GM18508 (cell line): ENCODE measurements at regions not wholly inside any gene's neighbourhood (a gene's known extent, or its start where the extent isn't known, plus 50 kb on each side); places are given as distances from the start of the nearest gene placed in this dataset.
"Not testable (repeated sequence)": the region's sequence is repeated elsewhere in the genome, so short reads cannot be mapped to it uniquely, and the experiment has no call there.

ENCODE experiments used
- ATAC-seq: cut with Tn5 transposase; IDR thresholded peaks from one replicate; pipeline ENCODE4 v1.9.1; 2021; ENCODE audit warnings: moderate number of reproducible peaks; ENCODE audit not compliant: insufficient read depth, unreplicated experiment

DNA sequence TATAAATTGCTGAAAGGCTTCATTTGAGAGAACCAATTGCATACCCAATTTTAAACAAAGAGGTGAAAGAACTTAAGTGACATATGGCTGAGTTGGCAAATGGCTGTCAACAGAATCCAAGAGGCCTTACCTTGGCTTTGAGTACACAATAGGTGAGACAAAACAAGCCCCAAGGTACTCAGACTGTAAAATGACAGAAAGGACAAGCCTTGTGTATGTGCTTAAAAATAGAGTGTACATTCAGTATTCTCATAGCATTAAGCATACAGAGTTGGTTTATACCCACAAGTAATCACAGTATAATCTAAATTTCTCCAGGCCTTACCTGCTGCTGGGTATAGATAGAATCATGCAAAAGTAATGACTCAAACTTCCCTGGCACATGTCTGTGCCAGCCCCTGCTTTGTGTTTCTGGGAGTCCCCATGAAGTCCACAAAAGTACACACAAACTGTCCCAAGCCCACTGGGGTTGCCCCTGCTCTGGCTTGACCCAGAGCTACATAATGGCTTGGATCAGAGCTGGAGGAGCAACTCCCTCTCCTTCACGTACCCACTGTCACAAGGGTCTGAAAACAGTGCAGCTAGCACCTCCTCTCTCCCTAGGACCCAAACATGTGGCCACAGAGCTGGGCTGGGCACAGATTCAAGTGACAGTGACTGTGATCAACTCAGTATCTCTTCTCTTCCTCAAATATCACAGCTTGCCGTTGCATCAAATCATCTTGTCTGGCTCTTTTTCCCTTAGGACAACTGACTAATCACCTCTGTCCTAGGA, 250.8 kb downstream of the ENC1 start:
- no peak for ATAC-seq

DNA sequence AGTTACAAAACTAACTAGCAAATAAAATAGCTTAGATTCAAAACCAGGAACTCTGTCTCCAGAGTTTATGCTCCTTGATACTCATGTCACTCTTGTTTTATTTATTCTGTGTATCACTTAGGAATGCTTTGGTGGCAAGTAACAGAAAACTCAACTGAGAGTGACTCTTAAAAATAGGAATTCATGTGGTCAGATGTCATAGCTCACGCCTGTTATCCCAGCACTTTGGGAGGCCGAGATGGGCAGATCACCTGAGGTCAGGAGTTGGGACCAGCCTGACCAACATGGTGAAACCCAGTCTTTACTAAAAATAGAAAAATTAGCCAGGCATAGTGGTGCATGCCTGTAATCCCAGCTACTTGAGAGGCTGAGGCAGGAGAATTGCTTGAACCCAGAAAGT, 252.1 kb downstream of the ENC1 start:
- not testable (repeated sequence) for ATAC-seq

DNA sequence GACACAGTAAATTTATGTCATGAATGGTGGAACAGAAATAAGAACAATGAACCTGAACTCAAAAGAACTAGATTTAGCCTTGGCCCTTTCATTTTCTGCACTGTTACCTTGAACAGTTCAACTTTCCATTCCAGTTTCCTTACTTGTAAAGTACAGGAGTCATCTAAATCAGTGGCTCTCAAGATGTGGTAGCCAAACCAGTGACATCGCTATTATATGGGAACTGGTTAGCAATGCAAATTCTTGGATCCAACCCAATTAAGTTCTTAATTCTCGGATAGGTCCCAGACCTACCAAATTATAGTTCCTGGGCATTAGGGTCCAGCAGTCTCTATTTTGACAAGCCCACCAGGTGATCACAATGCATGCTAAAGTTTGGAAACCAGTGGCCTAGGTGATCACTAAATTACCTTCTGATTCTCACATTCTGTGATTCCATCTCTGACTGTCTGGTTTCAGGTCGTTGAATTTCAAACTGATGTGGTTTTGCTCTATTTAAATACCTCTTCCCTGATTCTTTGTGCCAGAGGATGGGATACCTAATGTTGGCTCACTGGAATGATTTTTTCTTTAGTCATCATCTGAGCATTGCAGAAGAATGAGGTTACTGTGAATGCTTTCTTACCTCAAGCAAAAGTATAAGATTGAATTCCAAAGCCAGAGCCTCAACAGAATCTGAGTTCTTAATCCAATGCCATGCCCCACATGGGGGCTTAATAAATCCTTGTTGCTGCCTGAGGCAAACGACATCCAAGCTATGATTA, 253.8 kb downstream of the ENC1 start:
- ATAC-seq: no peak

DNA sequence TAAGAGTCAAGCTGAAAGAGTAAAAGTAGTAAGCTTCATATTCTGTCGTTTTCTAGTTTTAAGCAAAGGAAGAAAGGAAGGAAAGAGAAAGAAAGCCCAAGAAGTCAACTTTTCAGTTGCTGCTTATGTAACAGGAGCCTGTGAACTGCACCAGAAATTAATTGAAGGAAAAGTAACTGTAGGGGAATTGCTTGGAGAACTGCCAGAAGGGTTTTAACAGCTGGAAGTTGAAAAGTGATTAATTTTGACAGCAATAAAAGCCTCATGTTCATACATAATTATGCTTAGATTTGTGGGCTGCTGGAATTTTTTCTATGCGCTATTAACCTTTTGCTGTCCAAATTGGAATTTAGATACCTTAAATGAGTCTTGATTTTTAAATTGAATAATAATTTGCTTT, 255.7 kb downstream of the ENC1 start:
- ATAC-seq: no peak

DNA sequence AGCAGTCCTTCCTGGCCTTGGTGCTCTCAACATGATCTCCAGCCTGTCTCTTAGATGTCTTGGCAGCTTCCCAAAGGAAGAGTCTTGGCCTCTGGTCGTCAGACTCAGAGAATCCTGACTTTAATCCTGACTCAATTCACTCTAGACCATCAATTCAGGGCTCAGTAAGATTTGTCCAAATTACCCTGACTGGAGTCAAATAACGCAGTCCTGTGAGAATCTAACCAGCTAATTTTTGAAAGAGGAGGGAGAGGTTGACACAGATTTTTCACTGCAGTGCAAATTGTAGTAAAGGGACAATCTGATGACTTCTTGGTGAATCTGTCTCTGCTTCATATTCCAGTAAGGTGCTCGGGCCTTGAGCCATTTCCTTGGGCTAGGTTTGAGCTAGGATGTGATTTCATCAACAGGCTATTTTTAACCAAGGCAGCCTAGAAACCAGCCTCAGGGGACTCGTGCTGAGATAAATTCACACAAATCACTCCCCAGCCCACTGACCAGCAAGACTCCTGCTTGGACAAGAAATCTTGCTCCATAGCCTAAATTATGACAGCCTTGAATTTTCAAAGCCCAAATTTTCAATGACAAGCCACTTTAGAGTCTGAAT, 257.4 kb downstream of the ENC1 start:
- ATAC-seq: no peak

DNA sequence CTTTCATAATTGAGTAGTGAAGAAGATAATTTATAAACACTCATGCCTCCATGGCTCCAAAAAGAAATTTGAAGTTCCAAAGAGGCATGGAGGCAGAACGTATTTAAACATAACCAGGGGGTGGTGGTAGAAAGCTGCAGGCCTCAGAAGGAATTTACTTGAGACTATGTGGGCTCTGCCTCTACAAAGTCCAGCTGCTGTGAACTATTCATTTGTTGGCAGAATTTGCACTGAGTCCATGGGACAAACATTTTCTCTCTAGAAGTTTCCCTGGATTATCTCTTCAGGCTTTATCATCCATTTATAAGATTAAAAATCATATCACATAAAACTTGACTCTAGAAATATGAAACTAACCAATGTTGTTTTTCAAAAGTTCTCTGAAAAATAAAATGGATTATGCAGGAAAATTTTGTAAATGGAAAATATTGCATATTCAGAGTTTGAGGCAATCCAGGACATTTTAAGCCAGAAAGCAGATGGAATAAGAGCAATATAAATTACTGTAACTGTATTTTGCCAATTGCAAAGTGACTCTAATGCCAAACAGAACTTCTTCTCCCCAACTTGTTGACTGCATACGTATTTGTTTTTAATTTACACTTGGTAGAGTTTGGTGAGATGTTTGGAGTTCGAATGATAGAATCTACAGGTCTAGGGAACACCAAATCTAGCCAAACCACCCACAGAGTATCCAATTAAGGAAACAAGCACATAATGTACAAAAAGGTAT, 258.2 kb downstream of the ENC1 start:
- ATAC-seq: no peak

DNA sequence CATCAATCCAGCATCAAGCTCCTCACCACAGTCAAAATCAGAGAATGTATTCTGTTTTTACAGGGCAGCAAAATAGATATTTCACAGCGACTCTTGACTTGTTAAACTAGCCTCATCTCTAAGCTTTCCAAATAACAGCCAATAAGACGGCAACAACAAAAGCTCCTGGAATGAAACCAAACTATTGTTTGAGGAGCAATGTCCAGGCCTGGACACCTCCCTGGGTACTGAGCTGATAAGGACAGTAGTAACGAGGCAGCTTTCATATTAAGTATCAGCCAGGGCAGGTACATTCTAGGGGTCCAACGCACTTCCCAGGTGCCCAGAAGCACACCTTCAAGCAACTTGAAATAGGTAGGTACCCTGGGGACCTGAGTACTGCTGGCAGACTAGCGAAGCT, 260.3 kb downstream of the ENC1 start:
- ATAC-seq: no peak

DNA sequence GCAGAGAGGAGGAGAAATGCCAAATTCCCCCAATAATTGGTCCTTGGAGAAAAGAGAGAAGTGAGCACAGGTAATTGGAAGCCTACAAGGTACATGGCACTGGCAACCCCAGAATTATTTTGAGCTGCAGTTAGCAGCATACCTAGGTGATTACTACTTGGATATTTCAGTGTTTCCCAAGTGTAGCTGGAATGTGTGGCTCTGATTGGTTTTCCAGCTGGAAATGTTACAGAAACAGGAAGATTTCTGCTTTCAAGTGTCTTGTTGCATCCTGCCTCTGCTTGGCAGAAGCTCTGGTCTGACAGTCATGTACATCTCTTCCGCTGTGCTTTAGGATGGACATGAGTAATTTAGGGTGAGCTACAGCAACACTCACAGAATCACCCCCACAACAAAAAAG, 262.1 kb downstream of the ENC1 start:
- no peak for ATAC-seq

DNA sequence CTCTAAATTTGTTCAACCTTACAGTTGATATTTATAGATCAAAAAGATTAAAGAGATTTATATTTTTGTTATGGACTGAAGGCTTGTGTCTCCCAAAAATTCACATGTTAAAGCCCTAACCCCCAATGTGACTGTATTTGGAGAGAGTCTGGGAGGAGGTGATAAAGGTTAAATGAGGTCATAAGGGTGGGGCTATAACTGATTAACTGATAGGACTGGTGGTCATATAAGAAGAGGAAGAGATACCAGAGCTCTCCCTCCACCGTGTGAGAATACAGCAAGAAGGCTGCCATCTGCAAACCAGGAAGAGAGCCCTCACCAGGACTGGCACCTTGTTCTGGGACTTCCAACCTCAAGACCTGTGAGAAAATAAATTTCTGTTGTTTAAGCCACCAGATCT, 264.3 kb downstream of the ENC1 start:
- no peak for ATAC-seq

DNA sequence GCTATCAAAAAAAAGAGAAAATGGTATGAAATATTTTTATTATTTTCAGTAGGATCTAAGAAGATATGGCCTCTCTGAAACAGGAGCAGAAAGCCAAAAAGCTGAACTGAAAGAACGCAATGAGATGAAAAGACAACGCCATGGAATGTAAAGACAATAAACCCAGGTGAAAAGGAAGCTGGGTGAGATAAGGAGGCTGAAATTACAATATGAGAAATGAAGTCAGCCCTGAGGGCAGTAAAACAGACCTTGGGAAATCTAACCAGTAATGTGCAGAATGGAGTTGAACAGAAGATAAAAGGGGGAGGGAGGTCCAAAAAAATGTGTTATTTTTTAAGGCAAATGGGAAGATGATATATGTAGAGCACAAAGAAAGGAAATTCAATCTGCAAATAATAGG, 265.3 kb downstream of the ENC1 start:
- no peak for ATAC-seq

DNA sequence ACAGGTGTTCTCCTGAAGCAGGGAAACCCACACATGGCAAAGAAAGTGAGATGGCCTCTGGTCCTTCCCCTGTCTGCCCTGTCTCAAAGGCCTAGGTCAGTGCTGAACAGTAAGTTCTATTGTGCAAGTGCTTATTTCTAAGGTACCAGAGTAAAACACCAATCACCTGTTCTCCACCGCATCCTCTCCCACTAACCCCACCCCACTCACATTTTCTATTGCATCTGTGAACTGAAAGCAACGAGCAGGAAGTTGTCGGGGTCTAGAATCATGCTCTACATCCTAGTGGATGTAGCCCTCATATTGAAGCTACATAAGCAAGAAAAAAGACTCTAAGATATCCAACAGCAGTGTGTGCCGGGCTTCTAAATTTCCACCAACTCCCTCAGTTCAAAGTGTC, 265.9 kb downstream of the ENC1 start:
- no peak for ATAC-seq

DNA sequence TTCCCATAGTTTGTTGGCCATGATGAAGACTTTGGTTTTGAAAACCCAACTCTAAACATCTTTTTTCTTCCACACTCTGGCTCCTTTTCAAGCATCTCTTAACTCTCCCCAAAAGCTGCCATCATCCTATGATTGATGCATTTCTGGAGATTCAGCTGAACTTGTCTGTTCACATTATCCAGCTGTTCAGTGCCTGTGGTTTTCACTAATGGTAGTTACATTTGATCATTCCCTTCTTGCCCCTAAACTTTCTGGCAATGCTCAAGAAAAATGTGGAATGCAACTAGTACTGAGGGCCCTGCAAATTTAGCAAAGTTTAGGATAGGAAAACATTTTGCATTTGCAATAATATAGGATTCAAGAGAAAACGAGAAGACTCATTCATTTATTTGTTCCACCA, 267.5 kb downstream of the ENC1 start:
- no peak for ATAC-seq

DNA sequence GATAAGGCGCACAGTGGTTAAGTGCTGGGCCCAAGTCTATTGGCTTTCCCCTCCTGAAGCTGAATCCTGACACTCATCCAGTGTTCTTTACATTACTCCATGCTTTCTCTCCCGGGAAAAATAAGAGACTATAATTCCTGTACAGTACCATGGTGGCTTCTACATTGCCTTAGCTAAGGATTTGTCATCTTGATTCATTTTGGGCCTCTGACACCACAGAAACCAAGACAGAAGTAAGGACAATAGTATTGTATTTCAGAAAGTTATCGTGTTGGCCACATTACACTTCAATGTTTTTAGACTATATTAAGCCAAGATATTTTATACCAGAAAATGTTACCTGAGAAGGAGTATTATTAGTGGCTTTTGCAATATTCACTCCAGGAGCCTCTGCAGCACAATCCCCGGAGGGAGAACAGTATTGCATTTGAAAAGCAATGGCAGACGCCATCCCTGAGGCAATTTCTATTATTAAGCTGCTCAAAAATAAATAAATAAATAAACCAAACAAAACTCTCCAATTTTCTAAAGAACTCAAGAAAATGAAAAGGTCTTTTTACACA, 267.9 kb downstream of the ENC1 start:
- ATAC-seq: no peak

DNA sequence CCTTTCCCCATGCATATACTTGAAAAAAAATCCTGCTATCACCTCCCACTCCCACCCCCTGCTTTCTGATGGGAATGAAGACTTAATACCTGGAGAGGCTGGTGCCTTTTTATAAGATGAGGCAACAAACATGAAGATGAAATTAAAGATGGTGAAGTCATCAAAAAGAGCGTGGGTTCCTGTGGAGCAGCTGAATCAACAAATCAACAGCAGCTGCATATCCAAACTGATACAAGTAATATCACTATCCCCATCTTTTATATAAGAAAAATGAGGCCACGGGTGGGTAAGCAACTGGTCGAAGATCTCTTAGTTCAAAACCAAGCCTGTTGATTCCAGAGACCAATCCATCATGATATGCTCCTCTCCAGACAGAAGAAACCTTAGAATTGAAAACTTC, 268.5 kb downstream of the ENC1 start:
- no peak for ATAC-seq

DNA sequence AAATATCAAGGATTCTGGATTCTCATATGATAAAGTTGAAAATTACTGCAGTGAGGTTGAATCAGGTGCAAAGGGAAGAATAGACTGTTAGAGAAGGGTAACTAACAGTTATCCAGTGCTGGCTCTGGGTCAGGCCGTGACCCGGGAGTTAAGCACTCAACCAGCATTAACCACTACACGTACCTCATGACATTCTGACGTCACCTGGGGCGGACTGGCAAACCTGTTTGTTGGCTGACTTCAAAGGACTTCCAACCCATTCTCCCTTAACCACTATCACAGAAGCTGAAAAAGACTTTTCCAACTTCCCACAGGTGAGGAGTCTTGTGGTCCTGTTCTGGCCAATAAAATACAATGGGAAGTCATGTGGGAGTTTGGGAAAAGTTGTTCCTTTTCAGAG, 268.9 kb downstream of the ENC1 start:
- no peak for ATAC-seq

DNA sequence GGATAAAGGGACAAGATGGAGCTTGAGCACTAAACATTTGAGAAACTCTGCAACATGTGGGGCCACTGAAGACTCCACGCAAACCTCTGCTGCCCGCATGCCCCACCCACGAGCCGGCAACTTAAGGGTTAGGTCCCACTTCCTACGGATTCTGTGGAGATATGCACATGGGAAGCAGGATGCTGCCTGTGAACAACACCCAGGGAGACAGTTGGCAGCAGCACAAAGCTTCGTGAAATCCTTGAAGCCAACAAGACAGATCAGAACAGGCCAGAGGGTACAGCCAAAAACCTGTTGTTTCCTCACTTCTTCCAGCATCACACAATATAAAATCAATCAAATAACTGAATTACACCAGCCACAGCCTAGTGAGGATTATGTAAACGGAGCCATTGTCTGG, 270.4 kb downstream of the ENC1 start:
- no peak for ATAC-seq

DNA sequence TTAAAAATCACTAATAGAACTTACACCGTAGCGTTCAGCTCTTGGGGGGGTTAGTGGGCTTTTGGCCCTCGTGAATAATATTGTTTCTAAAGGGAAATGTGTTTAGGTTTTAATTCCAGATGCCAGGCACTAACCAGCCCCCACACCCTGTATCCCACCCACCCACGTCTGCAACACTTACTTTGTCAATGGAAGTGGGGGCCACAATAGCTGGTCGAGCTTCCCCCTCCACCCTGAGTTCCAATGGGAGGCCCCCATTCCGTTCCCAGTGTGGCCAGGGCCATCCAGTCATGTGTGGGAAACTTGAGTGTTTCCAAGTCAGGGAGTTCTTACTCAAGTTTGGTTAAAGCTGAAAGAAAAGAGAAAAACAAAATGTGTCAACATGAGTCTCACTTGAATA, 271.4 kb downstream of the ENC1 start:
- no peak for ATAC-seq

DNA sequence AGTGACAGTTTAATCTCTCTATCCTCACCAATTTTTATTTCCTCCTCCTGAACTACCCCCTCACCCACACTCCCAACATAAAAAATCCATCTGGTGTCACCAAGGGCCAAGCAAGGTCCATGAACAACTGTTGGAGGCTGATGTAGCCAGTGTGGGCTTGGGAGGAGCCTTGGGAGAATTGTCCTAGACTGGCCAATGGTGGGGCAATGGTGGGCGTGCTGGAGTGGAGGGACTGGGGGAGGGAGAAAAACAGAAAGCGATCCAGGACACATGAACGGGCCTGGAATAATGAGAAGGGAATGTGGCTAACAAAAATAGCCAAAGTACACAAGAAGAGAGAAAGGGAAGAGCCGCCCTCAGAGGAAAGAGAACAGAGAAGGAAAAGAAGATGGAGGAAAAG, 272.6 kb downstream of the ENC1 start:
- ATAC-seq: no peak

DNA sequence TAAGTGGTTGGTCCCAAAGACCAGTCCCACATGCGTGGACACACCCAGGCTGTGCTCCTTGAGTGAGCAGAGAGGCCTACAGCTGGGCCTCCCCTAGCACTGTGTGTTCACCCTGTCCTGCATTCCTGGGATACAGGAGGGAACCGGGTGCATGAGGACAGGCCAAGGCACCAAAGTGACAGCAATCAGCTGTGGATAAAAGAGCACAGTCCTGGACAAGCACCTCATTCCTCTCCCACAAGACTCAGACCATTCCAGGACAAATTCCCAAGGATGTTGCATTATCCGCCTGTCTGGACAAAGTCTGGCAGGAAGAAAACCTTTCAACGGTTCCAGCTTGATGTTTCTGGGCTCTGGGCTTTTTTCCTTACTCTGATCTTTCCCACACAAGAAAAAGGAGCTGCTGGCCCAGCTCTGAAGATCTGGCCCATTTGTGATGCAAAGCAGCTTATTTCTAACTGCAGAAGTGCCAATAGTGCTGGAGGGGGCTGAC, 273.2 kb downstream of the ENC1 start:
- no peak for ATAC-seq

DNA sequence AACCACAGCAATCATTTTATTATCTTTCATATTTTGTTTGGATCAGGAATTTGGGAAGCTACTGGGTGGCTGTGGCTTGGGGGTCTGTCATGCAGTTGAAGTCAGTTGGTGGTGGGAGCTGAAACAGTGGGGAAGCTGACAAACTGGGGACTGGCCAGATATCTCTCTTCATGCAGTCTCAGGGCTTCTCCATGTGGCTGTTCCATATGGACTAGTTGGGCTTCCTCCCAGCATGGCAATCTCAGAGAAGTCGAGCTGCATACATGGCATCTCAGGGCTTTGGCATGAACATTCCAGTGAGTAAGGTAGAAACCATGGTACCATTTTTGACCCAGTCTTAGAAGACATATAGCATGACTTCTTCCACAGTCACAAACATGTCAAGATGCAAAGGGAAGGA, 274.8 kb downstream of the ENC1 start:
- ATAC-seq: no peak
